Right lobe of liver (tissue), 4 donors: ENCODE measurements at regions not wholly inside any gene's neighbourhood (a gene's known extent, or its start where the extent isn't known, plus 50 kb on each side); places are given as distances from the start of the nearest gene placed in this dataset.

Experiments
- CTCF ChIP-seq, 4 donors: fragments of 200-600 bp in 3 of 4; fragments of 450-650 bp in 1 of 4; IDR thresholded peaks; one replicate each; pipeline versions ENCODE4 v1.5.1 to v1.8.0; 2016 to 2022; ENCODE audit warnings: antibody characterized with exemption in 4 of 4, mild to moderate bottlenecking in 2 of 4
- POLR2A ChIP-seq: fragments of 450-650 bp; IDR thresholded peaks from one replicate; pipeline ENCODE4 v1.6.1; 2017; ENCODE audit warnings: antibody characterized with exemption, mild to moderate bottlenecking
- donor health status: DM: no; HTN: no; CAD: no.
- donor health status: DM: no; HTN: no; CAD: no.
- donor health status: DM: no; HTN: yes; CAD: no.

GRCh38 chr18:56481751-56482150, 156.6 kb downstream of the TXNL1 start:
- TF ChIP-seq CTCF (IDR thresholded peaks at IDR 0.05) (no peak), POLR2A (no peak)
